ENCODE measurements at regions not wholly inside any gene's neighbourhood (a gene's known extent, or its start where the extent isn't known, plus 50 kb on each side); places are given as distances from the start of the nearest gene placed in this dataset.
A peak's percentile ranks its signal among the peaks of the same experiment; 100 is the strongest.
"Not testable (repeated sequence)": the region's sequence is repeated elsewhere in the genome, so short reads cannot be mapped to it uniquely, and the experiment has no call there.

DNA sequence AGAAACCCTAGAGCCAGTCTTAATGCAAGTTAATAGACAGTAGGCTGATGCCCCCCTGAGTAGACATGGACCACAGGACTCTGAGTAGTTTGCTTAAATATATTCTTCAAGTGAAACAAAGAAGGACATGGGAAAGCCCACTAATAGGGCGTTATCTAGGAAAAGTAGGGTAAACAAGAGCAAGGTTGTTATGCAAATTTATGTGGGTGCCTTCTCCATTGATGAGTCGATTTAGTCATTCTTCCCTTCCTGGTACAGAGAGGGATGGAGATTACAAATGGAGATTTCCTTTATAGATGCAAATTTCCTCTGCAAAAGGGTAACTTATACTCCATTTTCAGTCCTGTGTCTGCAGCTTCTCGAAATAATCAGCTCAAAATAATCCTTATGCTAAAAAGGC, 262.0 kb downstream of the CD83 start:
- DNase-seq: no peak

DNA sequence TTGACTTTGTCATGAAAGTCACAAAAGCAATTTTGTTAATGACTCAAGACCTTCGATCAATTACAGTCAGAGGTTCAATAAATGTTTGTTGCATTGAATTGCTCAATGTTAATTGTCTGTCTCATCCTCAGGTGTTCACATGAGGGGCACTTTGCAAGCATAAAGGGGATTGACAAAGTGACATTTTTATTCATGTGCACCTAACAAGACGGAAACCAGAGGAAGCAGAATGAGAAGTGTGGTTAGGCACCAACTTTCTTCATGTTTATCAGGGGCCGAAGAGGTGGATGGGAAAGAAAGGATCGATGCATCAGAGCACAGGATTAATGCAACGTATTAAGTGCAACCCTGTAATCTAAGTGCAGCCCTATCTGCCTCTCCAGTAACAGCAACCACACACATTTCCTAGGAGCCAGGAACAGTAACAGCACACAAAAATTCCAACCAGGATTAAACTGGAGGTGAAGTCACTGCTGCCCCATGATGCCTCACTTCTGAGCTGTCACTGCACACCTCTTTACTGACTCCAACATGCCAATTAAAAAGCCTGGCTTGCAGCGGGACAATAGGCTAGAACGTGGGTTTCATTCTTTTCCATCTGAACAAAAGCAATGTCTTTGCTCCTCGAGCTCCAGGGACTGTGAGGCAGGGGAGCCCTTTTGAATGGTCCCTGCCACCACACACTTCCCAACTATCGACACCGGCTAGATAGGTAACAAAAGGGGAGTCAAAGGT, 262.7 kb downstream of the CD83 start:
- peak; percentile 48 for DNase-seq

DNA sequence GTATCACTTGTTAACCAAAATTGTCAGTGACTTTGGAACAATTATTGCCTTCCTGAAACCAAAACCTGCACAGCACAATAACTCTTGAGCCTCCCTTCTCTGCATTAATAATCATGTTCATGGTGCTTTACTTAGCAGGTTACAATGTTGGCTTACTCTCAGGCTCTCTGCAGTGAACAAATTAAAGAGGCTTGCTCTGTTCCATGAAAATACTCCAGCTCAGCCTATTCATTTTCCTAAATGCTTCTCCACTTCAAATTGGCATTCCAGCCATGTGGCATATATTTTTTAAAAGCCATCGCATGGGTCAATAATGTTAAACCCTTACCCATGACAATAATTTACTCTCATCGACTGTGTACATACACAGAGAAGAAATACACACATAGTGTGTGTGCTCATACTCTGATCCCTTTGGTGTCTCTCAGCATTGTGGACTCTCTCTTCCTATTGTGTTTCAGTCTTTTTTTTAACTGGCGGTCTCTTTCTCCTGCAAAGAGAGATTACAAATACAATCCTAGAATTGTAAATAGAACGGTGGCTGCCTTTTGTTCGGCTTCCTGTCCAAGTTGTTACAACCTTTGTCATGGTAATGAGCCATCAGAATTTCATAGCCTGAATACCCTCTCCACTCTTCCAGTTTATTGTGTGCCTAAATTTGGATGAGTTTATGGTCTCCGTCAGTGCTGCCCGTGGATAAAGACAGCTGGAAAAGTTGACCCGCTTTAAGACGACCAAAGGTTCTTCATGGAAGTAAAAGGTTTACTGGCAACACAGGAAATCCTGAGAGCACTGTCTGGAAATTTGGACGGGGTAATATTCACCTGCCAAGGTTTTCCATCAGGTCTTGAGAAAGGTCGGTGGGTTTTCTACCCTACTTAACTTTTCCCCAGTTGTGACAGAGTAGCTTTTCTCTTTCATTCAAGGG, 263.6 kb downstream of the CD83 start:
- peak; percentile 94 for DNase-seq

DNA sequence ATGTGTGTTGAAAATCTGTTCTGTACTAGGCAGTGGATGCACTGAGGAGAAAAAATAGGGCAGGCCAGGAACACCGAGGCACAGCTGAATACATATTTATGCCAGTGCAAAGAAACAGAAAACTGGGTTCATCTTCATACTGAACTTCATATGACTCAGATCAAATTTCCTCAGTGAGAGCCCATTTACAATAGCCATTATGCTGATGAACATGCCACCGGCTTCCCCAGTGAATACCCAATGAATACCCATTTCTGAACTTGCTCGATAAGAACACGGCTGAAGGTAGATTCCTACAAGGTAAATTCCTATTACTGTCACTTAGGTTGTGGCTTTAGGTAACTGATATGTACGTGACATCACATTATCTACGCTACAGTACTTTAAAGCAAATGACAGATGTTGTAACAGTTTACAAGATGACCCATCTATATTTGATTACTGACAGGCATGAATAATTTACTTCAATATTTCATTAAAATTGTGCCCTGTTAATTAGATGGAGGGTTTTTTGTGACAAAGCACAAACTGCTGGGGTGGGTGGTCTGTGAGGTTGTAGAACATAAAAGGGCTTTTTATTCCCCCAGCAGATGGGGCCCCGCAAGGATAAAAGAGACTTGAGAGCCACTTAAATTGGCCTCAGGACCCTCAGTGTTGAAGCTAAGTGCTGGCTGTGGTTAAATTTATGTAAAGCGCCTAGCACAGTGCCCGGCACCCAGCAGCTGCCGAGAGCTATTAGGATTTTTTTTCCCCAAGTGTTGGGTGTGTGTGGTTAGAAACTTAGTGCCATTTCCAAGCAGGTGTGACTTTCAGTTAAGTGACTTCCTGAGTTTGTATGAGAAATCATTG, 264.5 kb downstream of the CD83 start:
- DNase-seq: peak; percentile 43

DNA sequence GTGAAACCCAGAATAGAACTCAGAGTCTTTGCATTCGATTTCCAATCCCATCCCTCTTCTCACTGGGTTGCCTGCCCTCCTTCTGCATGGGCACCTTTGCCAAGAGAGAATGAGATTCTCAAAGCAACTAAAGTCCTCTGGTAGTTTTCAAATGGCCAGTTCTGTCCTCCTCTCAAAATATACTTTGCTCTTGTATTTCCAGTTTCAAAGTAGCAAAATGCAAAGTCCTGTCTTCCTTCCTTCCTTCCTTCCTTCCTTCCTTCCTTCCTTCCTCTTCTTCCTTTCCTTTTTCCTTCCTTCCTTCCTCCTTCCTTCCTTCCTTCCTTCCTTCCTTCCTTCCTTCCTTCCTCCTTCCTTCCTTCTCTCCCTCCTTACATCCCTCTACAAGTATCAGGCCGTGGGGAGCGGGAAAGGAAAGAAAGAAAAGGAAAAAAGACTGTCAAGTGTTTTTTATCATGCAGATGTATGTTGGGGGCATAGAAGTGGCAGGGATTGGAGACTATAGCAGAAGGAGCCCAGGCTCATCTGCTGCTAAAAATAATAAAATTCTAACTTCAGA, 265.2 kb downstream of the CD83 start:
- DNase-seq: no peak

DNA sequence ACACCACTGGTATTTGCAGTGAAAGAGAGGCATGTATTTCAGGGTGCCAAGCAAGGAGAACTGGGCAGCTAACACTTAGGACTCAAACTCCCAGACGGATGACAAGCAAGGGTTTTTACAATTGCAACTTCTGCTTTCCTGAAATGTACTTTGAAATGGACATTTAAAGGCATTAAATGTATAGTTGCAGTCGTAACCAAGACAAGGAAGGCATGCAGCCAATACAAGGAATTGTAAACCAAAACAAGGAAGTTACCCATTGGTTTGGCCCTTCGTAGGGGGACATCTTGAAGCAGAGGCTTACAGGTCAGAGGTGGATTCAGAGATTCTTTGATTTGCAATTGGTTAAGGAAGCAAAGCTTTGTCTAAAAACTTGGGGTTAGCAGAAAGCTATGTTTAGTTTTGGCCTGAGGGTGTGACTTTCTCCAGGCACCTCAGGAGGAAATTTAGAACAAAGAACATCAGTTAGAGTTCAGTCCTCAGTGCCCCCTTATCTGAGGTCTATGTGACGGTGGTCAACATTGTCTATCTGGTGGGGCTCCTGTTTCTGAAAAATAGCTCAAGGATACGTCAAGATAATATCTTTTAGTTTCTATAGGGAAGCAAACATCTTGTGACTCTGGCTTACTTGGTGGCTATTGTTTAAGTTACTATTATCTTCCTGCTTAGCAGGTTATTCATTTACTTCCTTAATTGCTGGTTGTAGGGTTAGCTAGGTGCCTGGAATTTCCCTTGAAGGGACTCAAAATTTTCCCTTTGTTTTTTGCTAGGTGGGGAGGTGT, 266.0 kb downstream of the CD83 start:
- DNase-seq: no peak

DNA sequence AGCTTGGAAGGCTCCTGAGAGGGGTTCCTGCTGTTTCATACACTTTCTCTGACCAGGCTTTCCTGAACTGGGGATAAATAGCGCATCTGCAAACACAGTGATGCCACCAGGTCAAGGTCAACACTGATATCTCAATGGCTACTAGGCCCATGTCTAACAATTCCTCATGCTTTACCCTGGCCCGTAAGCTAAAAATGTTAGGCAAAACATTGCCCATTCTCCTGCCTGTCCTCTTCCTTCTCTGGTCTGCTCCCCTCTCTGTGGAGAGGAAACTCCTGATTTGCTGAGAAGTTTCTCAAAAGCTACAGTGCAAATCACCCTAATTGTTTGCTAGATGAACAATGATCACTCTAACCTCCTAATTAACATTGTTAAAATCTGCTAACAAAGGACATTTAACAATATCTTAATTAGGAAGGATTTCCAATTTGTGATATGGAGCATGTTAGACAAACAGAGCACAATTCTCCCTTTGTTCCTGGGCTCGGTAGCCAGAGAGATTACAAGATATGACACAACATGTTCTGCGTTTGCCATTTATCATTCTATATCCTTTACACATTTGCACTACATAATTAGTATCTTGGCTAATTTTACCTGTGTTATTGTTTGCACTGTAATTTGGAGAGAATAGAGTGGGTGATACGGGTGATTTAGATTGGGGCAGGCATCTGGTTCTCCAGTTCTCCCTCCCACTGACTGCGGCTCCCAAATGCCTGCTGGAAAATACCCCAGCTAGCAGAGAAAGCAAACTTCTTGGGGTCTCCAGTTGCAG, 266.8 kb downstream of the CD83 start:
- peak; percentile 94 for DNase-seq

DNA sequence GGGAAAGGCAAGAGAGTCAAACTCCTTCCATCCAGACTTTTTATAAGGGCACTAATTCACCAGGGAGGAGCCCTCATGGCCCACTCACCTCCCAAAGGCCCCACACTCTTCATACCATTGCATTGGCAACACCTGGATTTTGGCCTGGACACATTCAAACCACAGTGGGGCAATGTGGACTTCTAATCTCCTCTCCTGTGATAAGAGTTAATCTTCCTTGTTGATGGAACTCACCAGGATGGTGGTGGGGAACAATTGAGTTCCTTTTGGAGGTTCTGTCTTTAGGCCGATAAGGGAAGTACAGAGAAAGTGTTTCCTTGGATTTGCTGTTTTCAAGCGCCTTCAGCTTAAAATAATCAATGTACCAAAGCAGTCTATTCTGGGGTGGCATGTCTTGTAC, 268.7 kb downstream of the CD83 start:
- peak; percentile 5 for DNase-seq

DNA sequence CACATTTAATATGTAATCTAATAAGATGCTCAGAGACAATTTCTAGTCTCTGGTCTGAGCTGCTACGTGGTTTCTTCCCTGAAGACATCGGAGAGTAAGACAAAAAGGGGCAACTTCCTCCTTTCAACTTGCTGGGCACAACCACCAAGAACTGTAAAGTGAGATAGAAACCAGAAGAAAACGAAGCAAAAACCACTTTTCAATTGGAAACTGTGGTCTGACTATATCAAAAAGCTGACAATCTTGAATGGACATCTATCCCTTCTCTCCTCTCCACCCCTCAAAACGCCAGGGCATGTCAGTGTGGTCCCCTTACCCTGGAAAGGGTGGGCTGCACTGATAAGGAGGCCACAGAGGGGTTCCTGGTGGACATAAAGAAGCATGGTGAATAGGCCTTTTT, 269.1 kb downstream of the CD83 start:
- DNase-seq: no peak

DNA sequence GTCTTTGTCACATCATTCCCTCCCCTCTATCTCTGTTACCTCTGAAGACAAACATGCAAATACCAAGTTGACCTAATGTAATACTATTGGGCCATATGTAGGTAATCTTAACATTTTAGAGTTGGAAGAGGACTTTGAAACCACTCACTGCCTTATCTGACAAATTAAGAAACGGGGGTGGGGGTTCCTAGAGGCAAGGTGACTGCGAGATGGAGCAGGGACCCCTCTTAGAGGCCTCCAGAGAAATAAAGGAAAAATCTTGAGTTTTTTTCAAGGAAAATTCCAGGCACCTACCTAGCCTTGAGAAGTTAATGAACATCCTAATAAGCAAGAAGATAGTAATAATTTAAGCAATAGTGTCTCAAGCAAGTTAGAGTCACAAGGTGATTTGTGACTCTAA, 270.8 kb downstream of the CD83 start:
- no peak for DNase-seq

DNA sequence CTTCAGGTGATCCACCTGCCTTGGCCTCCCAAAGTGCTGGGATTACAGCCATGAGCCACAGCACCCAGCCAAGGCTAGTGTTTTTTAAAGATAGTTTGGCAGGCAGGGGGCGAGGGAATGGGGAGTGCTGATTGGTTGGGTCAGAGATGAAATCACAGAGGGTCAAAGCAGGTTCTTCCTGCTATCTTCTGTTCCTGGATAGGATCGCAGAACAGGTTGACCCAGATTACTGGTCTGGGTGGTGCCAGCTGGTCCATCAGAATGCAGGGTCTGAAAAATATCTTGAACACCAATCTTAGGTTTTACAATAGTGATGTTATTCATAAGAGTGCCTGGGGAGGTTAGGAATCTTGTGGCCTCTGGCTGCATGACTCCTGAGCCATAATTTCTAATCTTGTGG, 272.2 kb downstream of the CD83 start:
- DNase-seq: not testable (repeated sequence)

DNA sequence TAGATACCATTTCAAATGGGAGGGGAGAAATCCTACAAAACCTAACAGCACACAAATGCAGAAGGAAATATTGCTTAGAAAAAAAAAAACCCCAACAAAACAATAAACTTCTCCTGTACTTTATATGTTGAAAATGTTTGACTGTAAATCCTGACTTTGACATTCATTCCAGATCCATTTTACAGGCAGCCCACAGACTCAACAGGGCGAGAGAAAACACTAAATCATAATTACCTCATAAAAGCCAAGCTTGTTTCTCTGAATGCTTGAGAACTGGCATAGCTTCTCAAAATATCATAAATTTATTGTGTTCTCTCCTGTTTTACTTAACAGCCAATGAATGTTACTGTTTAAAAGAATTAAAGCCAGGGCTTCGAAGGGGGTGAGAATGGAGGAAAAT, 273.2 kb downstream of the CD83 start:
- no peak for DNase-seq

DNA sequence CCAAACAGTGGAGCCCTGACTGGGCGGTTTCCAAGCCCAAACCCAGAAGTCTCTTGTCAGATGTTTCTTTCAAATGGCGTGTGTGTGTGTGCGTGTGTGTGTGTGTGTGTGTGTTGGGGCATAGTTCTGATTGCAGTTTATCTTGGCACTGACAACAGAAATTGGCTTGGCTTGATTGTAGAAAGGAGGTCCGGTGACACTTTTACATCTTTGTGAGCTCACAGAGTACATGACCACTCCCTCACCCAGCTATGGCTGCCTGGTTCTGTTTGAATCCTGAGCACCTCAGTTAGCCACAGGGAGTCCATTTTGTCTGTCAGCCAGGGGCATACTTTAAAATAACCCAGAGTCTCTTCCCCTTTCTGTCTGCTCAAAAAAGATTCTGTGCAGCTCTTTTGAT, 276.3 kb downstream of the CD83 start:
- DNase-seq: no peak

DNA sequence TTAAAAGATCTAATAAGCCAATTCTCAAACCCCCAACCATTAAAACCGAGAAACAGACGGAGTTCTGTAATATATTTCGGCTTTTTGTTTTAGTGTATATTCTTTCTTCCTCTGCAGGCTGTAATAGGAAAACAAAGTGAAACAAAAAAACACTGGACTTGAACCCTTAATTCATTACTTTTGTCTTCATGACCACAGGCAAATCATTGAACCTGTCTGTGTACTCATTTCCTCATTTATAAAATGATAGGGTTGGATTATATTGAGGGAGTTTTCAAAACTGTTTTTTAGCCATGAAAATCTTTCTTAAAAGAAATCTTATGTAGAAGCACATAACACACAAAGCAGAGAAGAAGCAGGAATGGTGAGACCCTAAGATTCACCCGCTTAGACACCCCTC, 278.8 kb downstream of the CD83 start:
- DNase-seq: no peak

DNA sequence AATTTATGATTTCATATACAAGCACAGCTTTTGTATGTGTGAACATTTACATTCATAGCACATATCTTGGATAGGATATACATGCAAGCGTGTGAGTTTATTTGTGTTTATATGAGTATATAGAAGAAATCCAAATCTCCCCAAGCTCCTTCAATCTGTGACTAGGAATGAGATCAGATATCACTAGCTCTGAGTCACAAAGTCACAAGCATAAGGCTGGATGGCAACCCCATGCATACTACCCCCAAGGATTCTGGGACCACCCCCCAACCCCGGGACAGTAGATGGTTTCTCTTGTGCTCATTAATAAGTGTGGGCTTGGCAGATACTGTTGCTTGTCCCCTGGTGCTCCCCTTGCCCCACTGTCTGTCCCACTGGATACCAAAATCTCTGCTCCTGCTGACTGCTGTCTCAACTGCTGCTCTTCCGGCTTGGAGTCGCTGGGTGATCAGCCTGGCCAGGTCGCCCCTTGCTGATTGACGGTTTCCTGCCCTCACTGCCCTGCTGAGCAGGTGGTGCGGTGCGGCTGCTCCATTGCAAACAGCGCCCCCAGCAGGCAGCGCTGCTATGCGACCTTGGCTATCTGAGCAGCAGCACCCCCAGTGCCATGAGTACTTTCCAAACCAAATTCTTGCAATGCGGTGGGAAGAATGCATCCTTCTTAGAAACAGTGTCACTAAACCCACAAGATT, 279.4 kb downstream of the CD83 start:
- no peak for DNase-seq

DNA sequence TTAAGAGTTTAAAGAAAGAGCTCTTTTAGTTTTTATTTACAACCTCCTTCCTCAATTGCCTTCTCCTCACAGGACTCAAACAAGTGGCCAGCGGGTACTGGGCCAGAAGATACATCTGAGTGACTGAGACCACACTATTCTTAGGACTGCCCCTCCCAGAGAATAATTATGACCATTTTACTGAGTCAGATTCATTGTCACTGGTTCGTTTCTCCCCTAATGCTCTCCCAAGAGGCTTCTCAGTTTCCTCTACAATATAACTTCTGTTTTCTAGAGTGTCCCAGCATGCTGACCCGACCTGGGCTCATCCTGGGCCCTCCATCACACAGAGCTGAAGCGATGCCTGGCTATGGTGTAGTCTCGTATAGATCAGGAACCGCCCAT, 279.9 kb downstream of the CD83 start:
- no peak for DNase-seq

DNA sequence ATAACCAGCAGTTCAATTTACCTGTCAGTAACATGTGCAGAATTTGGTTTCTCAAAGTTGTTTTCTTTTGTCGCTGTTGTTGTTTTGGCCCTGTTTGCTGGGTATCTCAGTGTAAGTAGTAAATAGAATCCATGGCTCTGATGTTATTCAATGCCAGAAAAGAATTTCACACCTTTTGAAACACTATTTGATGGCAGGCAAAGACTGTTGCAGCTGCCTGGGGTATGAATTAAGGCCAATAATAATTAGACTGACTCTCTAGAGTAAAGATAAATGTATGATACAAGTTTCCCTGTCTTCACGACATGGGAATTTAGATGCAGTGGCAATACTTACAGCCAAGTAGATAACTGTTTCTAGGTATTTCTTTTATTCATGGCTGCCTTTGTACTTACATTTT, 281.4 kb downstream of the CD83 start:
- DNase-seq: no peak

DNA sequence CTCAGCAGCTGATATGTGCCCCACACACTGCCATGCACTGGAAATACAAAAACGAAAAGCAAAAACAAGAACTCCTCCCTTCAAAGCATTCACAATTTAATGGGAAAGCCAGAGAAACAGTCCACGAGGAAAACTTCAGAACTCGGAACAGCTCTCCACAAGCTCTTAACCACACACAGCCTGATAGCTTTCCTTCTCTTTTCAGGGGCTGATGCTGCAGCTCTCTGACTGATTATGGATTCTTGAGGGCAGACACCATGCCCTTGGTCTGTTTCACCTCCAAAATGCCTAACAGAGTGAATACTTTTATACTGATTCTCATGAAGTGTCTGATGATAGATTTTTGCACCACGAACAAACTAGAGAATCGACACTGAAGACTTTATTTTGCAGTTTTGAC, 282.1 kb downstream of the CD83 start:
- DNase-seq: no peak

DNA sequence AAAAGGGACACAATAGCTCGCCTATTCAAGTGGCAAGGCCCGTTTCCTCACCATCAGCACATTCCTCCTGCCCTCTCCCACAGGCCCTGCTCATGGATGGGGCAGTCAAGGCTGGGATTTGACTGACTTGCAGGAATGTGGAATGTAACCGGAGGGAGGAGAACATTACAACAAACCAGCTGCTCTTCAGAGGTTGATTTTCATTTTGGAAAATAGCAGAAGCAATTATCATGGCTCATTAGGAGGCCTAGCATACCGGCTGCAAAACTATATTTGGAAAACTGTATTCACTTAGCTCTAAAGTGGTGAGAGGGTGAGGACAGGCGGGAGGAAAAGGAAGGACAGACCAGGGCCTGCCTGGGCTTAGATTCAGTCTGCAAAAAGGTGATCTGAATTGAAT, 283.7 kb downstream of the CD83 start:
- DNase-seq: no peak

DNA sequence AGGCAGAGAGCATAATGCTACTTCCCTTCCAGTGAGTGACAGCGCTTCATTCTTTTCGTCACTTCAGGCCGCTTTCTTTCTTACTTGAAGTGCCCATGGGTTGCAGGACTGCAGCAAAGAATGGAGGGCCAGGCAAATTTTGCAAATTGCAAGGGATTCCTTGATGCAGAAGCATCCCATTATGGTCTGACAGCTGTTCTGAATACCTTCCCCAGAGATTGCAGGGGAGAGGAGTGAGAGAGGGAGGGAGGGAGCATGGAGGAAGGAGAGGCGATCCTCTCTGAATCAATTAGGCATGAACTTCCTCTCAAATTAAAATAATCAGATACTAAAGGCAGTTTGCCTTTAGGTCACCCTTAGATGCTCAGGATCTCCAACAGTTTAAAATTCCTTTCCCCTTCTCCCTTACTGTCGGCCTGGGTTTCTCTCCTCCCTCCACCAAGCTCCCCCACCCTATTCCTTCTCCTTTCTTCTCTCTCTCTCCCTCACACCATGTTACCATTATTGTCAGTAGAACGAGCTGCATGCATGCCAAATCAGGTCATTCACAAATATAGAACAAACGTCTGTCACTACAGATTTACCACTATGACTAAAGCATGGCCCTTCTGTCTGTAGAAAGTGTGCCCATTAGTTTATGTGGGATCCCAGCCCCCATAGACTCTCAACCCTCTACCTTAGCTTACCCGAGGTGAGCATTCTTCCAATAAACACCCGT, 289.2 kb downstream of the CD83 start:
- DNase-seq: no peak
